Right atrium auricular region (tissue), 2 donors: ENCODE measurements at regions not wholly inside any gene's neighbourhood (a gene's known extent, or its start where the extent isn't known, plus 50 kb on each side); places are given as distances from the start of the nearest gene placed in this dataset.

ENCODE experiments used
- DNase-seq: peaks from one replicate; pipeline ENCODE4 v3.0.0-alpha.2; 2019; ENCODE audit warnings: low spot score
- H3K27ac ChIP-seq, 2 donors: fragments of 200-600 bp; sonication (generic); 1 replicate in 1 of 2; 2 replicates in 1 of 2; pipeline ENCODE4 v1.5.1; 2016 to 2019
- H3K27me3 ChIP-seq, 2 donors: fragments of 200-600 bp; sonication (generic); one replicate each; pipeline versions ENCODE4 v1.5.1 to v1.6.0; 2017 to 2019
- H3K36me3 ChIP-seq: fragments of 200-600 bp; sonication (generic); one replicate; pipeline ENCODE4 v1.5.1; 2016
- H3K4me1 ChIP-seq, 2 donors: fragments of 200-600 bp; sonication (generic); one replicate each; pipeline versions ENCODE4 v1.5.1 to v1.6.0; 2017 to 2019
- H3K4me3 ChIP-seq, 2 donors: fragments of 200-600 bp; sonication (generic); 1 replicate in 1 of 2; 2 replicates in 1 of 2; pipeline ENCODE4 v1.5.1; 2017 to 2019; ENCODE audit warnings: mild to moderate bottlenecking in 1 of 2, moderate library complexity in 1 of 2
- H3K9me3 ChIP-seq, 2 donors: fragments of 200-600 bp; sonication (generic); one replicate each; pipeline ENCODE4 v1.5.1; 2019
- TF ChIP-seq, protein P1 (sequence below), 2 donors: fragments of 200-600 bp; sonication (generic); IDR thresholded peaks; one replicate each; pipeline ENCODE4 v1.5.1; 2019; ENCODE audit warnings: antibody characterized with exemption in 2 of 2

DNA sequence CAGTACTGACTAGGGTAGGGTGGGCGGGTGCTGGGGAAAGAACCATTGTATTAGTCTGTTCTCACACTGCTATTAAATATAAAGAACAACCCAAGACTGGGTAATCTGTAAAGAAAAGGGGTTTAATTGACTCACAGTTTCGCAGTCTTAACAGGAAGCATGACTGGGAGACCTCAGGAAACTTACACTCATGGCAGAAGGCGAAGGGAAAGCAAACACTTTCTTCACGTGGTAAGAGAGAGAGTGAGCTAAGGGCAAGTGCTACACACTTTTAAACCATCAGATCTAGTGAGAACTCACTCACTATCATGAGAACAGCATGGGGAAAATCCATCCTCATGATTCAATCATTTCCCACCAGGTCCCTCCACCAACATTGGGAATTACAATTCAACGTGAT, 98.0 kb downstream of the OXSM start:
- Histone ChIP-seq H3K9me3 (no peaks in the 10 kb centered on the region), H3K27ac (no peak overlapping the region), H3K36me3 (no peaks in the 10 kb centered on the region), H3K4me3 (no peak overlapping the region), H3K27me3 (no peaks in the 10 kb centered on the region), H3K4me1 (peaks cover 0 to 4% of the 10 kb centered on the region in 2 donors)
- TF ChIP-seq, protein P1, sequence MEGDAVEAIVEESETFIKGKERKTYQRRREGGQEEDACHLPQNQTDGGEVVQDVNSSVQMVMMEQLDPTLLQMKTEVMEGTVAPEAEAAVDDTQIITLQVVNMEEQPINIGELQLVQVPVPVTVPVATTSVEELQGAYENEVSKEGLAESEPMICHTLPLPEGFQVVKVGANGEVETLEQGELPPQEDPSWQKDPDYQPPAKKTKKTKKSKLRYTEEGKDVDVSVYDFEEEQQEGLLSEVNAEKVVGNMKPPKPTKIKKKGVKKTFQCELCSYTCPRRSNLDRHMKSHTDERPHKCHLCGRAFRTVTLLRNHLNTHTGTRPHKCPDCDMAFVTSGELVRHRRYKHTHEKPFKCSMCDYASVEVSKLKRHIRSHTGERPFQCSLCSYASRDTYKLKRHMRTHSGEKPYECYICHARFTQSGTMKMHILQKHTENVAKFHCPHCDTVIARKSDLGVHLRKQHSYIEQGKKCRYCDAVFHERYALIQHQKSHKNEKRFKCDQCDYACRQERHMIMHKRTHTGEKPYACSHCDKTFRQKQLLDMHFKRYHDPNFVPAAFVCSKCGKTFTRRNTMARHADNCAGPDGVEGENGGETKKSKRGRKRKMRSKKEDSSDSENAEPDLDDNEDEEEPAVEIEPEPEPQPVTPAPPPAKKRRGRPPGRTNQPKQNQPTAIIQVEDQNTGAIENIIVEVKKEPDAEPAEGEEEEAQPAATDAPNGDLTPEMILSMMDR (IDR thresholded peaks at IDR 0.05): no peak
- no peak for DNase-seq

GRCh38 chr3:25888892-25889524, 99.1 kb downstream of the OXSM start:
- no peaks in the 10 kb centered on the region for H3K9me3 ChIP-seq
- TF ChIP-seq, protein P1 (IDR thresholded peaks at IDR 0.05): no peak
- no peaks in the 10 kb centered on the region for H3K36me3 ChIP-seq
- peaks cover 0 to 4% of the 10 kb centered on the region in 2 donors for H3K4me1 ChIP-seq
- H3K27me3 ChIP-seq: no peaks in the 10 kb centered on the region
- no peak for DNase-seq
- no peak overlapping the region for H3K27ac ChIP-seq
- no peak overlapping the region for H3K4me3 ChIP-seq

GRCh38 chr3:25889525-25889917, 99.6 kb downstream of the OXSM start:
- DNase-seq: no peak

DNA sequence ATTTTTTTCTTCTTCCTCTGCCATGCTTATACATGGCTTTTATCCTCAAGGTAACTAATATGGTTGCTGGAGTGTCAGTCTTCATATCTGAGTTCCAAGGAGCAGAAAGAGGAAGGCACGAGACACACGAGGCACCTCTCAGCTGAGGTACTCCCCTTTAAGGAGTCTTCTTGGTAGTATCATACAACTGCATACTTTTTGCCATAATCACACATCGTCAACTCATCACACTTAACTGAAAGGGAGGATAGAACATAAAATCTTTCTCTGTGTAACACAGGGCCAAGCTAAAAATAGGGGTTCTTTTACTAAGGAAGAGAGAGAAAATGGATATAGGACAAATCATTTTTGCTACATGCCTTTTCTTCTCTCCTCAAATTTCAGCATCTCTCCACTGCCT, 104.2 kb downstream of the OXSM start:
- Histone ChIP-seq H3K36me3 (no peaks in the 10 kb centered on the region), H3K4me3 (no peak overlapping the region), H3K4me1 (peaks cover 0 to 4% of the 10 kb centered on the region in 2 donors), H3K27me3 (no peaks in the 10 kb centered on the region), H3K27ac (no peak overlapping the region), H3K9me3 (no peaks in the 10 kb centered on the region)
- DNase-seq: no peak
- TF ChIP-seq, protein P1 (IDR thresholded peaks at IDR 0.05): no peak

More at GRCh38 chr3:25889525-25889917, 99.6 kb downstream of the OXSM start:
- H3K27me3 ChIP-seq: no peaks in the 10 kb centered on the region
- no peak overlapping the region for H3K4me3 ChIP-seq
- H3K9me3 ChIP-seq: no peaks in the 10 kb centered on the region
- peaks cover 0 to 4% of the 10 kb centered on the region in 2 donors for H3K4me1 ChIP-seq
- no peak overlapping the region for H3K27ac ChIP-seq
- TF ChIP-seq, protein P1 (IDR thresholded peaks at IDR 0.05): no peak
- no peaks in the 10 kb centered on the region for H3K36me3 ChIP-seq

GRCh38 chr3:25895031-25895430, 105.1 kb downstream of the OXSM start:
- DNase-seq: no peak
- Histone ChIP-seq H3K9me3 (no peaks in the 10 kb centered on the region), H3K27me3 (no peaks in the 10 kb centered on the region)

More at GRCh38 chr3:25895031-25895430, 105.1 kb downstream of the OXSM start:
- Histone ChIP-seq H3K4me3 (no peak overlapping the region), H3K27ac (no peak overlapping the region), H3K4me1 (no peaks in the 10 kb centered on the region), H3K36me3 (no peaks in the 10 kb centered on the region)
- TF ChIP-seq, protein P1 (IDR thresholded peaks at IDR 0.05): no peak
